Testis (tissue), 2 donors: ENCODE measurements at regions not wholly inside any gene's neighbourhood (a gene's known extent, or its start where the extent isn't known, plus 50 kb on each side); places are given as distances from the start of the nearest gene placed in this dataset.

Experiments
- CTCF ChIP-seq, 3 experiments: fragments of 450-650 bp in 2 of 3; fragments of 200-600 bp in 1 of 3; sonication (generic) in 1 of 3; IDR thresholded peaks; one replicate each; pipeline ENCODE4 v1.5.1; 2016 to 2019; ENCODE audit warnings: antibody characterized with exemption in 3 of 3, mild to moderate bottlenecking in 2 of 3, moderate library complexity in 1 of 3
- POLR2A ChIP-seq: fragments of 450-650 bp; IDR thresholded peaks from one replicate; pipeline ENCODE4 v1.6.1; 2017; ENCODE audit warnings: antibody characterized with exemption, mild to moderate bottlenecking, moderate library complexity

- no peak for TF ChIP-seq CTCF (IDR thresholded peaks at IDR 0.05)
- no peak for TF ChIP-seq POLR2A
Measured at GRCh38 chr2:42942214-42942989, 150.0 kb upstream of the HAAO start.
